ENCODE measurements at regions not wholly inside any gene's neighbourhood (a gene's known extent, or its start where the extent isn't known, plus 50 kb on each side); places are given as distances from the start of the nearest gene placed in this dataset.

DNA sequence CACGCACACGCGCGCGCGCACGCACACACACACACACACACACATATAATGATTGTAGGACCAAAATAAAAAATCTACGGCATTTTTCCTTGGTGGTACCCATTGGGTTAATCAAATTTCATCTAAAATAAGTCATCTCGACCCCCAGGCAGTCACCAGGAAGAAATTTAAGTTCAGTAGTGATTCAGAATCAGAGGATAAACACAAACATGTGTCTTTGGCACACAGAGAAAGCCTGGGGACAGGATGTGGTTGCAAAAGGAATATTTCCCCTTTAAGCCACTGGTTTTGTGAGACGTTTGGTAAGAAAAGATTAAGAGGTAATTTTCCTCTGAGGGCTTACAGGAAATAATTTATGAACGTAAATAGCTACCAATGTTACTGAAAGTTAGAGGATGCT is 171.6 kb upstream of the PIEZO2 start:
- no peak for DNase-seq (ENCODE audit: low read depth)

DNA sequence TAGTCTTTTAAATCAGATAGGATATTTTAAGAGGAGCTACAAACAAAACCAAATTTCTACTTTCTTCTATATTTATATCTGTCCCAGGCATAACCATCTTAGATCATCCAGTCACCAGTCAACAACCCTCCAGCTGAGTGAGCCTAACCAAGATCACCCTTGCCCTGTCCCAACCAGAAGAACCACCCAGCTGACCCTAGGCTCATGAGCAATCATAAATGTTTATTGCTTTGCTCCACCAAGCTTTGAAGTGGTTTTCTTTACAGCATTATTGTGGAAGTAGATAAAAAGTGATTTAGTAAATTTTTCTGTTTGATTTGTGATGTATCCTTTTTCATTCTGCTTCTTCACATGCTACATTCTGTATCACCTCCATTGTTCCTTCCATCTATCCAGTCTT is 167.2 kb upstream of the PIEZO2 start:
- no peak for DNase-seq (ENCODE audit: low read depth)

DNA sequence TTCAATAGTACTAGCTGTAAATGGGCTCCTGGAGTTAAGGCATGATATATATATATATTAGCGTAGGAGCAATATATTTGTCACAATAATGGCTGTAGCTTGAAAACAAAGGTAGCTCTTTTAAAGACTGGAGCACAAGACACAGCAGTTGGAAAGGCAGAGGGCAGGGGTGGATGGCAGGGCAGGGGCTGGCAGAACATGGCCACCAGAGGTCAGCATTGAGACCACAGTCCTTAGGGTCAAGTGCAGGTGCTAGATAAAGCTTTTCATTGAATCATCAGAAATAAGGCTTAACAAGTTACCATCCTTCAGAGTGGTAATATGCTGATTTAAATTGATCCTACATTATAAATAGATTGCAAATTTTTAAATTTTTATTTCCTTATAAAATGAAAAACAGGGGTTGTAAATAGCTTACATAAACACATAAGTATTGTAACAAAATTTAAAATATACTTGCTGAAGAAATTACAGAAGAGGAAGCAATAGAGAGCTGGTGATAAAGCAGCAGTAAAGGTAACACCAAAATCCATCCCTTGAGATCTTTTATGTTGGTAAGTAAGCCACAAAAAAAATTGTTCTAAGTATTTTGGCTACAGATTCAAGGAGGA is 161.2 kb upstream of the PIEZO2 start:
- DNase-seq (ENCODE audit: low read depth): no peak

DNA sequence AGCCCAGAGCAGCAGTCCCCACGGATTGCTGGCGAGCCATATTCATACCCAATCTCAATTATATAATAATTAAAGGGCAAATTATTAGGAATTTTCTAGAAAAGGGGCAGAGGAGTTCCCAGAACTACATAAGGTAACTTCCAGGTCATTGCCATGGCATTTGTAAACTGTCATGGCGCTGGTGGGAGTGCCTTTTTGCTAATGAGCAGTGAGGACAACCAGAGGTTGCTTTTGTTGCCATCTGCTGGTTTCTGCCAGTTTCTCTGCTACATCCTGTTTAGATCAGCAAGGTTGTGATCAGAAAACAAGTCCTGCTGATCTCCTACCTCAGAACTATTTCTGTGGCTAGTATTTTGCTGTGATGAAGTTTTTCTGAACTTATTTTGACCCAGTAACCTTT is 159.8 kb upstream of the PIEZO2 start:
- DNase-seq (ENCODE audit: low read depth): no peak

DNA sequence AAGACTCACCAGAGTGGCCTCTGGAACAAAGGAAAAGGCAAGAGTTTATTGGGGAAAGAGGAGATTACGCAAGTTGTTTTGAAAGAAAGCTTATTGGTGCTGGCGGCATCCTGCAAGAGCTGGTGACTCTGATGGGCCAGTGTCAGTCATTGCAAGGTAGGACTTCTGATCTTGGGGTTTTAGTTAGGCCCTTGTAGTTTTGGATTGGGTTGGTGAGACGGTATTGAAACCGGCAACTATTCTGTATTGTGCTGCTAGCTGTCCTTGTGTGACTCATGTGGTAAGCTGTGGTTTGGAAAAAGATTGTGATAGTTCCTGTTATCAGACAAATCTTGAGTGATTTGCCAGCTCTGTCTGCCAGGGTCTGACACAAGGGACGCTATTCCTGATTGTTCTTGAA is 159.1 kb upstream of the PIEZO2 start:
- no peak for DNase-seq (ENCODE audit: low read depth)

DNA sequence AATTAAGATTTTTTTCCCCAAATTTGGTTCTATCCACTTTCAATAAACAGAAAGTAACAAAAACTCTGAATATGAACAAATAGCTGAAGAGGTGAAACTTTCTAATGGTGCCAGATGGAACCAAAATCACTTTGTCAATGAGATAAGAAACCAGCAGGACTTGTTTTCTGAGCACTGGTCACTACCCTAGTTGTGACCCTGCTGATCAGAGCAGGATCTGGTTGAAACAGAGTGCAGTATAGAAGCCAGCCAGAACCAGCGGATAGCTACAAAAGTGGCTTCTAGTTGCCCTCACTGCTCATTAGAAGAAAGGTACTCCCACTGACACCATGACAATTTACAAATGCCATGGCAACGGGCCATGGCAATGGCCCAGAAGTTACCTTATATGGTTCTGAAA is 158.3 kb upstream of the PIEZO2 start:
- no peak for DNase-seq (ENCODE audit: low read depth)

DNA sequence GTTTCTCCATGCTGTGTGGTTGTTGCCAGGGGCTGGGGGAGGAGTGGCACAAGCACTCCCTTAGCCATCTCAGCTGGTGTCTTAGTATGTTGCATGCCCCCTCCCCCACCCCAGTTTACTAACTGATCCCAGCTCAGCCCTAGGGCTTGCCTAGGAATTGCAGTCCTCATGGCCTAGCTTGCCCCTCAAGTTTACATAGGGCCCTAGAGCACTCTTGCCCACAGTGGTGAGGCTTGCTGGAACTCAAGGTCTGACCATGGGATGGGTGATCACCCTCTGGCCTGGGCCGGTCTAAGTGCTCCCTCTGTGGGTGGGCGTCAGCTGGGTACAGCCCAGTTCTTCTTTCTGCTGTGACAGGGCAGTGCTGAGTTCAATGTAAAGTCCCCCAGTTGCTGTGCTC is 156.1 kb upstream of the PIEZO2 start:
- DNase-seq (ENCODE audit: low read depth): no peak

DNA sequence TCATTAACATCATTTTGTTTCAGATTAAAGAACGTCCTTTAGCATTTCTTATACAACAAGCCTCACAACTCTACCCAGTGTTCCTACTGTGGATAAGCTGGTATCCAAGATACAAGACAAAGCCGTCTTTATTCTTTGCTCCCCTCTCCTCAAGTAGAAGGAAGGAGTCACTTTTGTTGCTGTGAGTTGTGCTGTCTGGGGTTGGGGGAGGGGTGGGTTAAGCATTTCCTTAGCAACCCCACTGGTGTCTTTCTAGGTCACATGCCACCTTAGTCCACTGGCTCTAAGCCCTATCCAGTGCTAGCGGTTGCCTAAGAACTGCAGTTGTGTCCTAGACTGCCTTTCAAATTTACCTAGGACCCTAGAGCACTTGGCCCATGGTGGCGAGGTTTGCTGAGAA is 155.6 kb upstream of the PIEZO2 start:
- DNase-seq (ENCODE audit: low read depth): no peak

DNA sequence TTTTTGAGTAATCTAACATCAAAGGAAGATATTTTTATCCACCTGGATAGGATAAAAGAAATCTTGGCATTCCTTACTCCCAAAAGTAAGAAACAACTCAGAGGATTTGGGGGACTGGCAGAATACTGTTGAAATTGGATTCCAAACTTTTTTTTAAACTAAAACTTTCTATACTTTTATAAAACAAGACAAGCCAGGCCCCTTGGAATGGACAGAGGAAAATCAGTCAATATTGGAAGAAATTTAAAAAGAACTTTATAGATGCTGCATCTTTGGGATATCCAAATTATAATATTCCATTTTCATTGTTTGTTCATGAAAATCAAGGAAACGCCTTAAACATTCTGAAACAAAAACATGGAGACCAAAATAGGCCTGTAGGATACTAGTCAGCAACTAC is 147.6 kb upstream of the PIEZO2 start:
- no peak for DNase-seq (ENCODE audit: low read depth)

DNA sequence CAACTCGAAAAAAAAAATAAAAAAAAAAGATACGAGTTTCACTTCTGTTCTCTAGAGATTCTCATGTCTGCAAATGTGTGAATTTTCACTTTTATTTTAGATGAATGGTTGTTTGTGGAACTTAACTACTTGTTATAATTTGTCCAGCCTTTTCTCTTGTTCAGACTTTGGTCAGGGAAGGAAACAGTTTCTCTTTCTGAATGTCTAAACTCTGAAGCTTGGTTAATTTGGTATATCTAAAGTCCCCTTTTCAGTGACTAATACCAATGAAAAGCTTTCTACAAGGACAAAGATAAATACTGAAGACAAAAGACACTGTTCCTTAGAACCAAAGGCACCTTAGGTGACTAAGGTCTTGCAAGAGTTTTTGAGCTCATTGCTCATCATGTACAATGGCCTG is 144.4 kb upstream of the PIEZO2 start:
- DNase-seq (ENCODE audit: low read depth): no peak

DNA sequence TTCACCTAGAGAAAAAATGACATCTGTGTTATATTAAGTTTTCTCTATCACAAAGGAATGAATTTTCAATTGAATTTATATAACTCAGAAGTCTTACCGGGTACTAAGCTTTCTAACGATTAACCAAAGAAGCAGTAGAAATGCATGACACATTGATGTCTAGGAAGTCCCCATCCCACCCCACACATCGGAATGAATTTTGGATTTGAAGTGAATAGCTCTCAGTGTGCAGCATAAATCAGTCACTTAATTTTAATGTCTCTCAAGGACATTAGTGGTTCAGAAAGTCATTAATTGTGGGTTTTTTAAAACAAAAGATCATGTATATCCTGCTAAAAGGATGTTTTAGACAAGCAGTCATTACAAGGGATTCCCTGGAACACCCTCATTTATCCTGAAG is 141.4 kb upstream of the PIEZO2 start:
- no peak for DNase-seq (ENCODE audit: low read depth)

DNA sequence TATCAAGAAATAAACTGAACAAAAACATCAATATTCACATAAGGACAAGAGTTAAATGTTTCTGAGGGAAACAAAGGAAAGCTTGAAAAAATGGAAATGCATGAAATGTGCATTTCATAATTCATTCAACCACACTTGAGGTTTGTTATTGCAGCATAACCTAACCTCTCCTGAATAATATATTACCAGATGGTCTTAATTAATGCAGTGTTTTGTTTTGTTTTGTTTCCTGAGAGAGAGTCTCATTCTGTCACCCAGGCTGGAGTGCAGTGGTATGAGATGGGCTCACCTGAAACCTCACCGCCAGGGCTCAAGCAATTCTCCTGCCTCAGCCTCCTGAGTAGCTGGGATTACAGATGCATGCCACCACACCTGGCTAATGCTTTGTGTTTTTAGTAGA is 139.9 kb upstream of the PIEZO2 start:
- DNase-seq (ENCODE audit: low read depth): no peak

DNA sequence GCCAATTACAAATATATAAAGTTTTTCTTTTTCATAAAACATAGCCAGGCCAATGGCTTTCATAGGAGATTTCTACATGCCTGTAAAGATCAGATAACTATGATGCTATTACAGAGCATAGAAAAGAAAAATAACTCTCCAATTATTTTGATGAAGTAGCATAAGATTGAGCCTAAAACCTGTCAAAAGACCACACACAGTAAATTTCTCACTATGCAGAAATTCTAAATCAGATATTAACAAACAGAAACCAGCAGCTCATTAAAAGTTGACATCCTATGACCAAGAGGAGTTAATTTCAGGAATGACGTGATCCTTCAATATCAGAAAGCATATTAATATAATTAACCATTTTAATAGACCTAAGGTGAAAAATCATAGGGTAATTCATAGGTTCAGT is 139.0 kb upstream of the PIEZO2 start:
- no peak for DNase-seq (ENCODE audit: low read depth)

DNA sequence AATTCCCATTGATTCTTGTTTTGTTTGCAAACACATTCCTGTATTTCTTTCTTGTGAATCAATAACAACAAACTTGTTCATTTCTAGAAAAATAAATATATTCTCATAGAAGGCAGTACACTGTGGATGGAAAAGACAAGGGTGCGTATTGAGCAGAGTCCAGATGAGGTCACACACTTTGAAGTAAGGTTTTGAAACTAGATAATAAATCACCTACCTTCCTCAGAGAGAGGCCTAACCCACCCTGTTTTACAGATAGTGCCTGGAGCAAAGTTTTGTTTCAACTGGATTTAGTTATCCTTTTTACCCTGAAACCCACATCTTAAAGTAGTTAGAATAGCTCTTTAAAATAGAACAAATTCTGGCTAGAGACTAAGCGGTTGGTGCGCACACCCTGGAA is 137.1 kb upstream of the PIEZO2 start:
- DNase-seq (ENCODE audit: low read depth): no peak

DNA sequence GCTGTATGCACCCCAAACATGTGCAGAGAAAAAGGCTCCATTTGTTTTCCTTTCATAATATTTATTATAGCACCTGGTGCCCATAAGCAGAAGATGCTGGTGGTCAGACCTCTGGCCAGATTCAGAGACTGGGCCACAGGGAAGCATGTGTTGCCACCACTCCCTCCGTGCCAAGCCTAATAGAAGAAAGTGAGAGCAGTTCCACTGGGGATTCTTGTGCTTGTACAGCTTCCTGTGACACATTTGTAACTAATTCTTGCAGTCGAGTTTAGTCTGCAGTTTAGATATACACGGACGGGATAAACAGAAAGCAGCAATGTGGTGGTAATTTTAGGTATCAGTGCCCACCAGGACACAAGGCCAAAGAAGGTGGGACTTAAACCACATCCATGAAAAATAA is 135.4 kb upstream of the PIEZO2 start:
- no peak for DNase-seq (ENCODE audit: low read depth)

DNA sequence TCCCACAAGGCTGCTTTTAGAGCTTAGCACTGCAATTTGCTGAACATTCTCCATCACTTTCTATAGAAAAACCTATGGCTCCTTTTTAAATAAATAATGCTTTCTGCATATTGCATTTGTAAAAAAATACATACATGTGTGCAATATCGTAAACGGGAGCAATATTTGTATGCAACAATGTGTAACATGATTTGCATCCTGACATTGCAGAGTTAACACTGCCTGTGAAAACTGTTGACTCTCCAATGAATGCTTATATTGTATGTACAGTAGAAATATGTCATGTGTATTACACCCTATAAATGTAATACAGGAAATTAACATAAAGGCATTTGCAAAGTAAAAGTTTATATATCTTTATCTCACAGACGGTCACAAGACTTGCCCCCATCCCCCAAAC is 135.0 kb upstream of the PIEZO2 start:
- no peak for DNase-seq (ENCODE audit: low read depth)

DNA sequence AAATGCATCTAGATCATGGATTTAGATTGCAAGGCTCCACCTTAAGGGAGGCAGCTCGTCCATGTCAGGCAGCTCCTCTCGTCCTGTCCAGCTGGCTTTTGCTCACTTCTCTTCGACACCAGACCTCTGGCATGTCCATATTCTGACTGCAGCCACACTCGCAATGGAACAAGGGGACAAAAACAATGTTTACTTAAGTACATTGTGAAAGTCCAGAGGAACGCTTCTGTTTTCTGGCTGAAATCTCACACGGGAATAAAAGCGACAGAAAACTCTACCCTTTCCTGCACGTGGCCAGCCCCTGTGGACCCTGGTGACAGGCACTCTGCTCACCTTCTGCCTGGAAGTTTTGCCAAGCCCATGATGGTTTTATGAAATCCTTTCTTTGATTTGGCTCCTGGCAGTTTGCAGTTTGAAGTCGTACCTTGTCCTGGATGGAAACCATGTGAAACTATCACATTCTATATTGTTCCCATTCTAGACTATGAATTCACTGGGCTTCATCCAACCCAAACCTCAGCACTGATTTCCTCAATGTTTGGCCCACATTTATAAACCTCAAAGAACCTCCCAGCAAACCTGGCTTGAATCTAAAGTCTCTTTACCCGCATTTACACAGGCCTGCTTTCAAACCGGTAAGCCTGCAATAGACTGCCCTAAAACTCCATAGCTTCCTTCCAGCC is 134.3 kb upstream of the PIEZO2 start:
- no peak for DNase-seq (ENCODE audit: low read depth)

DNA sequence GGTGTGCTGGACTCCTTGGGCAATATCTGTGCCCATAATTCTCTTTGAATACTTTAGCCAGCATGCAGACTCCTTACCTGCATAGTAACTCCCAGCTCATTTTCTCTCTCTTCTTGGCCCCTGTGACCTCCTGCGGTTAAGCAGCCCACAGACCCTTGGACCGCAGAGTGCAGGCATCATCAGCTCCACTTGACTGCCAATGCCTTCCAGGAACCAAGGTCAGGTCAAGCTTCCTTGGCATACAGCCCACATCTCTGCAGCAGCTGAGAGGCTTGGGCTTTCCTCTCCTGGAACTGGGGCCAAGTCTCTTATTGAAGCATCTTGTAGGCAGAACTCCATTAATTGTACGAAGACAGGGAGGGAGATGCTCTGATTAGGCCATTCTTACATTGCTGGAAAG is 130.1 kb upstream of the PIEZO2 start:
- no peak for DNase-seq (ENCODE audit: low read depth)

DNA sequence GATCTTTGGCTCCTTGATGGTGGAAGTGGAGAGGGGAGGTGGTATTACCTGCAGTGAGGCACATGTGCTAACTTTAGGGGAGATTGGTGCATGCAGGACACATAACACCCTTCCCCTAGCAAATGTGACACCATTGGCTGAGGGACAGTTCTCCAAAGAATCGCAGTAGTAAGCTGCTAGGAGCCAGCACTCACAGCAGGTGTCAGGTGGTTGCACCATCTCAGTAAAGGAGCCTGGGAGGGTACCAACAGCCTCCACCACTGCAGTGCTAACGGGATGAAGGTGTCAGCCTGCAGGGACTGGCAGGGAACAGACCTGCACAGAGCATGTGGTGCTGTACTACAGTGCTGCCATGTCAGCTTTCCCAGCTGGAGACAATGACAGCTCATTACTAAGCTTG is 127.3 kb upstream of the PIEZO2 start:
- DNase-seq (ENCODE audit: low read depth): no peak

DNA sequence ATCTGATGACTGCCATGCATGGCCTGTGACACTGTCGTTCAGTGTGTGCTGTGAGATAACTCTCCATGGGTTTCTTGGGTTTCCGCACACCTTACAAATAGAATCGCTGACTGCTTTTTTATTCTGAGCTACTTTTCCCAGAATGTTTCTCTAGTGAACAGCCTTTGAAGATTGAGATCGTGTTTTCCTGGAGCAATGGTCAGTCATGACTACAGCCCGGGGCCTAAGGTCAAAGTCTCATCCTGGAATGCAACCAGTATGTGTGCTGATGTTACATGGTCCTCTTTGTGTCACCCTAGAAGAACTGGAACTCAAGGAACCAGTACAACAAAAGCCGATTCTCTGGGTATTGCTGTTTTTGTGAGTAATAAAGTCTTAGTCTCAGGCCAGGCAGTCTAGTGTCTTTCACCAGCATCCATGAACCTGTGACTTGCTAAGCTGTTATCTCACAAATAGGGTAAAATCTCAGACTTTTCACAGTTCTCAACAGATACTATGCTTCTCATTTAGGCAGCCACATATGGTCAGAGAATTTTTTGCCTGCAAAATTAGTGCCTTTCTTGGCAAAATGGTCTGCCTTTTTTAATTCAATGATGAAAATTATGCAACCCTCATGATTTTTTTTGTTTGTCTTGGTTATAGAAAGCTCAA is 124.9 kb upstream of the PIEZO2 start:
- no peak for DNase-seq (ENCODE audit: low read depth)

DNA sequence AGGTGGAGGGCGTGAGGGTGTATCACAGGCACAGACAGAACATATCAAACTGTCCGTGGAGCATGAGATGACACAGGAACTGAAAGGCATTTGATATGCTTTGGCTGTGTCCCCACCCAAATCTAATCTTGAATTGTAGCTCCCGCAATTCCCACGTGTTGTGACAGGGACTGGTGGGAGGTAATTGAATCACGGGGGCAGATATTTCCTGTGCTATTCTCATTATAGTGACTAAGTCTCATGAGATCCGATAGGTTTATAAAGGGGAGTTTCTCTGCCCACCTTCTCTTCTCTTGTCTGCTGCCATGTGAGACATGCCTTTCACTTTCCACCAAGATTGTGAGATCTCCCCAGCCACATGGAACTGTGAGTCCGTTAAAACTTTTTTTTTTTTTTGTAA is 123.1 kb upstream of the PIEZO2 start:
- DNase-seq (ENCODE audit: low read depth): no peak

DNA sequence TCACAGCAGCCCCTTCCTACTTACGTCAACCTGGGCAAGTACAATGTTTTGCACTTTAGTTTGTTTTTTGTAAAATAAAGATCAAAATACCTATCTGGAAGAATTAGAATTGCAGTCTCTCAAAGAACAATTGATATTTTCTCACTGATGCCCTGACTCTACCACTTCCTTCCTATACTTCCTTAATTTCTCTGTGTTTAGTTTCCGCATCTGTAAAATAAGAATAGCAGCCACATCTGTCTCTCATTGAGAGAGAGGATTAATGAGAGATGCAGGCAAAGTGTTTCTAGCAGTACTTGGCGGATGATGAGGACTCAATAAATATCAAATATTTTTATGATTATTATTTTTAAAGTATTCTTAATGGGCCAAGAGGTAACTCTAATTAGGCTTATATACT is 122.6 kb upstream of the PIEZO2 start:
- DNase-seq (ENCODE audit: low read depth): no peak

DNA sequence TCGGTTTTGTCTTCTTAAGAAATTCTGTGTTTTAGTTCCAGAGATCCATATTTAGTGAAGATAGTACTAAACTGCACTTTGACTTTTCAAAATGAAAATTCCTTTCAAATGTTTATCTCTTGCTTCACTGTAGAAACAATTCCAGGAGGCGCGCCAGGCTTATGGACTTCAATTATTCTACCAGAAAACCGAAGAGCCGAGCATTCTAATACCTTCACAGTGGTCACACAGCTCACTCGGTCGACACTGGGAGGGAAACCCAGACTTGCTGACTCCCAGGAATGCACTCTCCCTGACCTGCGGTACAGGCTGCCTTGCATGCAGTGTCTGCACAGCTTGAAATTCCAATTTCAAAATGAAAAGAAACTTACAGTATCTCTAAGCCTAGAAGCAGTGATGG is 119.9 kb upstream of the PIEZO2 start:
- DNase-seq (ENCODE audit: low read depth): no peak

DNA sequence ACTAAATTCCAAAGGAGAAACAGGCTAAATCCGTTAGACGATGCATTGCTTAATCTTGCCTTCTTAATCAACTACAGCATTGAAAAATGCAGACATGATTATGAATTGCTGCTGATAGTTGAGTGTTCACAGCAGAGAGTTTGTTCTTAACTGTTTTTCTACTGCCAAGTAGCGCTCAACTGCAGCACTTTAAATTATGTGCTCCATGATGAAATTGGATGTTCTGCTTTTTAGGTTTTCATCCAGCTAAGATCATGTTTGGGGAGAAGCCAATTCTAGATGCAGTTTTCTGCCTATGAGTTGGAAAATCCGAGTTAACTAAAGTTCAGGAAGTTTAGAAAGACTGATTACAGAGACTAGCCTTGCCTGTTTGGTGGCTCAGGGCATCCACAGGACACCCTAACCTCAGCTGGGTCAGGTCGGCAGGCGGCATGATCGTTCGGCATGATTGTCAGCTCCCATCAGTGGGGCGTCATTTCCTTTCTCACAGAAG is 119.4 kb upstream of the PIEZO2 start:
- DNase-seq (ENCODE audit: low read depth): no peak
